ENCODE measurements at regions not wholly inside any gene's neighbourhood (a gene's known extent, or its start where the extent isn't known, plus 50 kb on each side); places are given as distances from the start of the nearest gene placed in this dataset.

DNA sequence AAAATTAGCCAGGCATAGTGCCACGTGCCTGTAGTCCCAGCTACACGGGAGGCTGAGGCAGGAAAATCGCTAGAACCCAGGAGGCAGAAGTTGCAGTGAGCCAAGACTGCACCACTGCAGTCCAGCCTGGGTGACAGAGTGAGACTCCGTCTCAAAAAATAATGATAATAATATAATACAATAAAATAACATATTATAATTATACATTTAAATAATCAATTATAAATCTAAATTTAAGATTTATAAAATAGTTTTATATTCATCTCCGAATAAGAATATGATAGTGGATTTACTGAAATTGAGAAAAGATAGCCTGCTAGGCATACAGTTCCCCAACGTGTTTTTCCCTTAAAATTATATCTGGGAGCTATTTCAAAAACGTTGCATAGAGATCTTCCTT is 599.6 kb downstream of the CDH18 start:
- no peak for DNase-seq

GRCh38 chr5:19401032-19401431 is 587.0 kb downstream of the CDH18 start:
- no peak overlapping the region for H3K27ac Mint-ChIP-seq (ENCODE audit: unreplicated experiment)
- no peak for DNase-seq
- TF ChIP-seq, protein P1, sequence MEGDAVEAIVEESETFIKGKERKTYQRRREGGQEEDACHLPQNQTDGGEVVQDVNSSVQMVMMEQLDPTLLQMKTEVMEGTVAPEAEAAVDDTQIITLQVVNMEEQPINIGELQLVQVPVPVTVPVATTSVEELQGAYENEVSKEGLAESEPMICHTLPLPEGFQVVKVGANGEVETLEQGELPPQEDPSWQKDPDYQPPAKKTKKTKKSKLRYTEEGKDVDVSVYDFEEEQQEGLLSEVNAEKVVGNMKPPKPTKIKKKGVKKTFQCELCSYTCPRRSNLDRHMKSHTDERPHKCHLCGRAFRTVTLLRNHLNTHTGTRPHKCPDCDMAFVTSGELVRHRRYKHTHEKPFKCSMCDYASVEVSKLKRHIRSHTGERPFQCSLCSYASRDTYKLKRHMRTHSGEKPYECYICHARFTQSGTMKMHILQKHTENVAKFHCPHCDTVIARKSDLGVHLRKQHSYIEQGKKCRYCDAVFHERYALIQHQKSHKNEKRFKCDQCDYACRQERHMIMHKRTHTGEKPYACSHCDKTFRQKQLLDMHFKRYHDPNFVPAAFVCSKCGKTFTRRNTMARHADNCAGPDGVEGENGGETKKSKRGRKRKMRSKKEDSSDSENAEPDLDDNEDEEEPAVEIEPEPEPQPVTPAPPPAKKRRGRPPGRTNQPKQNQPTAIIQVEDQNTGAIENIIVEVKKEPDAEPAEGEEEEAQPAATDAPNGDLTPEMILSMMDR (IDR thresholded peaks at IDR 0.05; ENCODE audit: partially characterized antibody, unreplicated experiment): no peak
- H3K4me3 Mint-ChIP-seq (ENCODE audit: unreplicated experiment): no peak overlapping the region
- H3K36me3 Mint-ChIP-seq (ENCODE audit: unreplicated experiment): no peaks in the 10 kb centered on the region
- H3K9me3 Mint-ChIP-seq (ENCODE audit: unreplicated experiment): no peaks in the 10 kb centered on the region
- no peaks in the 10 kb centered on the region for H3K4me1 Mint-ChIP-seq (ENCODE audit: low read depth, unreplicated experiment)
- no peaks in the 10 kb centered on the region for H3K27me3 Mint-ChIP-seq (ENCODE audit: unreplicated experiment)

More for the DNA sequence above, 599.6 kb downstream of the CDH18 start:
- Mint-ChIP-seq H3K27ac (ENCODE audit: unreplicated experiment) (no peak overlapping the region), H3K4me1 (ENCODE audit: low read depth, unreplicated experiment) (no peaks in the 10 kb centered on the region), H3K36me3 (ENCODE audit: unreplicated experiment) (no peaks in the 10 kb centered on the region), H3K4me3 (ENCODE audit: unreplicated experiment) (no peak overlapping the region), H3K9me3 (ENCODE audit: unreplicated experiment) (no peaks in the 10 kb centered on the region), H3K27me3 (ENCODE audit: unreplicated experiment) (no peaks in the 10 kb centered on the region)
- TF ChIP-seq, protein P1 (IDR thresholded peaks at IDR 0.05; ENCODE audit: partially characterized antibody, unreplicated experiment): no peak

- DNase-seq: no peak
- no peaks in the 10 kb centered on the region for H3K36me3 Mint-ChIP-seq (ENCODE audit: unreplicated experiment)
Measured at GRCh38 chr5:19406576-19407365, 581.2 kb downstream of the CDH18 start.

GRCh38 chr5:19408149-19408548 is 579.9 kb downstream of the CDH18 start:
- TF ChIP-seq, protein P1 (IDR thresholded peaks at IDR 0.05; ENCODE audit: partially characterized antibody, unreplicated experiment): no peak
- peaks cover 2% of the 10 kb centered on the region for H3K9me3 Mint-ChIP-seq (ENCODE audit: unreplicated experiment)
- H3K4me3 Mint-ChIP-seq (ENCODE audit: unreplicated experiment): no peak overlapping the region
- H3K4me1 Mint-ChIP-seq (ENCODE audit: low read depth, unreplicated experiment): no peaks in the 10 kb centered on the region
- no peaks in the 10 kb centered on the region for H3K36me3 Mint-ChIP-seq (ENCODE audit: unreplicated experiment)
- DNase-seq: no peak
- no peak overlapping the region for H3K27ac Mint-ChIP-seq (ENCODE audit: unreplicated experiment)
- no peaks in the 10 kb centered on the region for H3K27me3 Mint-ChIP-seq (ENCODE audit: unreplicated experiment)

More at GRCh38 chr5:19406576-19407365, 581.2 kb downstream of the CDH18 start:
- Mint-ChIP-seq H3K4me3 (ENCODE audit: unreplicated experiment) (no peak overlapping the region), H3K4me1 (ENCODE audit: low read depth, unreplicated experiment) (no peaks in the 10 kb centered on the region), H3K27me3 (ENCODE audit: unreplicated experiment) (no peaks in the 10 kb centered on the region), H3K9me3 (ENCODE audit: unreplicated experiment) (peaks cover 2% of the 10 kb centered on the region), H3K27ac (ENCODE audit: unreplicated experiment) (no peak overlapping the region)
- TF ChIP-seq, protein P1 (IDR thresholded peaks at IDR 0.05; ENCODE audit: partially characterized antibody, unreplicated experiment): no peak

GRCh38 chr5:19411936-19412335 is 576.1 kb downstream of the CDH18 start:
- Mint-ChIP-seq H3K4me1 (ENCODE audit: low read depth, unreplicated experiment) (no peaks in the 10 kb centered on the region), H3K9me3 (ENCODE audit: unreplicated experiment) (peaks cover 2% of the 10 kb centered on the region), H3K27ac (ENCODE audit: unreplicated experiment) (no peak overlapping the region), H3K4me3 (ENCODE audit: unreplicated experiment) (no peak overlapping the region), H3K27me3 (ENCODE audit: unreplicated experiment) (no peaks in the 10 kb centered on the region), H3K36me3 (ENCODE audit: unreplicated experiment) (no peaks in the 10 kb centered on the region)
- no peak for DNase-seq
- TF ChIP-seq, protein P1 (IDR thresholded peaks at IDR 0.05; ENCODE audit: partially characterized antibody, unreplicated experiment): no peak

Data from glutamatergic neuron (in vitro differentiated cells).